Muscle layer of colon (tissue), 2 donors: ENCODE measurements at regions not wholly inside any gene's neighbourhood (a gene's known extent, or its start where the extent isn't known, plus 50 kb on each side); places are given as distances from the start of the nearest gene placed in this dataset.

ENCODE experiments used
- H3K27ac ChIP-seq: one replicate; pipeline ENCODE4 v1.7.0; 2013; ENCODE audit warnings: low read depth, mild to moderate bottlenecking, low read length, moderate library complexity
- H3K27me3 ChIP-seq, 2 donors: one replicate each; pipeline ENCODE4 v1.7.0; 2013; ENCODE audit warnings: low read length in 2 of 2, mild to moderate bottlenecking in 2 of 2; ENCODE audit not compliant: insufficient read depth in 2 of 2, control insufficient read depth in 1 of 2
- H3K36me3 ChIP-seq: one replicate; pipeline ENCODE4 v1.7.0; 2013; ENCODE audit warnings: mild to moderate bottlenecking, low read length; ENCODE audit not compliant: insufficient read depth
- H3K4me1 ChIP-seq: one replicate; pipeline ENCODE4 v1.7.0; 2013; ENCODE audit warnings: mild to moderate bottlenecking, low read length; ENCODE audit not compliant: insufficient read depth
- H3K4me3 ChIP-seq, 2 donors: one replicate each; pipeline ENCODE4 v1.7.0; 2013; ENCODE audit warnings: low read length in 2 of 2, low read depth in 1 of 2, mild to moderate bottlenecking in 1 of 2, moderate library complexity in 1 of 2
- H3K9ac ChIP-seq: one replicate; pipeline ENCODE4 v1.7.0; 2013; ENCODE audit warnings: low read length
- H3K9me3 ChIP-seq: one replicate; pipeline ENCODE4 v1.7.0; 2013; ENCODE audit warnings: mild to moderate bottlenecking, low read length
- donor health status: abdominal sarcoma.
- donor health status: Adenocarcinoma of cecum.

GRCh38 chr3:46096781-46097180 is 69.5 kb upstream of the XCR1 start:
- no peak overlapping the region for H3K9ac ChIP-seq
- no peaks in the 10 kb centered on the region for H3K36me3 ChIP-seq
- H3K4me1 ChIP-seq = peaks cover 19% of the 10 kb centered on the region
- no peaks in the 10 kb centered on the region for H3K27me3 ChIP-seq
- no peaks in the 10 kb centered on the region for H3K9me3 ChIP-seq
- peak overlapping the region; percentile 42 for H3K27ac ChIP-seq
- no peak overlapping the region for H3K4me3 ChIP-seq

- Histone ChIP-seq H3K27me3 (no peaks in the 10 kb centered on the region), H3K4me3 (no peak overlapping the region), H3K4me1 (peaks cover 19% of the 10 kb centered on the region), H3K36me3 (no peaks in the 10 kb centered on the region), H3K9me3 (no peaks in the 10 kb centered on the region), H3K9ac (no peak overlapping the region), H3K27ac (peak overlapping the region; percentile 42)
Observed at GRCh38 chr3:46096336-46096735, 69.1 kb upstream of the XCR1 start.

- Histone ChIP-seq H3K9ac (no peak overlapping the region), H3K27me3 (no peaks in the 10 kb centered on the region), H3K36me3 (no peaks in the 10 kb centered on the region), H3K4me1 (peaks cover 19% of the 10 kb centered on the region), H3K4me3 (no peak overlapping the region), H3K9me3 (no peaks in the 10 kb centered on the region), H3K27ac (no peak overlapping the region)
Observed at GRCh38 chr3:46095307-46095706, 68.0 kb upstream of the XCR1 start.

- Histone ChIP-seq H3K36me3 (no peaks in the 10 kb centered on the region), H3K9ac (no peak overlapping the region), H3K4me1 (peaks cover 21% of the 10 kb centered on the region), H3K4me3 (no peak overlapping the region), H3K9me3 (no peaks in the 10 kb centered on the region), H3K27me3 (no peaks in the 10 kb centered on the region), H3K27ac (no peak overlapping the region)
Observed at GRCh38 chr3:46094506-46094905, 67.2 kb upstream of the XCR1 start.

- H3K9ac ChIP-seq = no peak overlapping the region
- H3K4me3 ChIP-seq = no peak overlapping the region
- H3K27ac ChIP-seq = no peak overlapping the region
- H3K9me3 ChIP-seq = no peaks in the 10 kb centered on the region
- no peaks in the 10 kb centered on the region for H3K36me3 ChIP-seq
- H3K4me1 ChIP-seq = peaks cover 25% of the 10 kb centered on the region
- no peaks in the 10 kb centered on the region for H3K27me3 ChIP-seq
Observed at GRCh38 chr3:46093966-46094365, 66.7 kb upstream of the XCR1 start.

- H3K4me3 ChIP-seq = no peak overlapping the region
- no peaks in the 10 kb centered on the region for H3K27me3 ChIP-seq
- no peak overlapping the region for H3K9ac ChIP-seq
- H3K36me3 ChIP-seq = no peaks in the 10 kb centered on the region
- no peaks in the 10 kb centered on the region for H3K9me3 ChIP-seq
- no peak overlapping the region for H3K27ac ChIP-seq
- H3K4me1 ChIP-seq = peaks cover 23% of the 10 kb centered on the region
Observed at GRCh38 chr3:46093327-46093942, 66.2 kb upstream of the XCR1 start.

- Histone ChIP-seq H3K9ac (no peak overlapping the region), H3K9me3 (no peaks in the 10 kb centered on the region), H3K36me3 (no peaks in the 10 kb centered on the region), H3K4me3 (no peak overlapping the region), H3K27me3 (no peaks in the 10 kb centered on the region), H3K4me1 (peaks cover 17% of the 10 kb centered on the region), H3K27ac (no peak overlapping the region)
Observed at GRCh38 chr3:46092702-46093080, 65.4 kb upstream of the XCR1 start.

GRCh38 chr3:46091741-46092701 is 64.7 kb upstream of the XCR1 start:
- no peak overlapping the region for H3K4me3 ChIP-seq
- H3K9ac ChIP-seq = no peak overlapping the region
- peaks cover 11% of the 10 kb centered on the region for H3K4me1 ChIP-seq
- no peaks in the 10 kb centered on the region for H3K36me3 ChIP-seq
- no peaks in the 10 kb centered on the region for H3K9me3 ChIP-seq
- H3K27ac ChIP-seq = no peak overlapping the region
- H3K27me3 ChIP-seq = no peaks in the 10 kb centered on the region

- no peaks in the 10 kb centered on the region for H3K27me3 ChIP-seq
- H3K9me3 ChIP-seq = no peaks in the 10 kb centered on the region
- H3K9ac ChIP-seq = no peak overlapping the region
- no peak overlapping the region for H3K4me3 ChIP-seq
- H3K36me3 ChIP-seq = no peaks in the 10 kb centered on the region
- no peak overlapping the region for H3K27ac ChIP-seq
- H3K4me1 ChIP-seq = peaks cover 13% of the 10 kb centered on the region
Observed at GRCh38 chr3:46091046-46091445, 63.8 kb upstream of the XCR1 start.

GRCh38 chr3:46090161-46090591 is 62.9 kb upstream of the XCR1 start:
- no peak overlapping the region for H3K4me3 ChIP-seq
- H3K27me3 ChIP-seq = no peaks in the 10 kb centered on the region
- H3K36me3 ChIP-seq = no peaks in the 10 kb centered on the region
- no peaks in the 10 kb centered on the region for H3K9me3 ChIP-seq
- H3K27ac ChIP-seq = no peak overlapping the region
- peaks cover 13% of the 10 kb centered on the region for H3K4me1 ChIP-seq
- no peak overlapping the region for H3K9ac ChIP-seq

- no peaks in the 10 kb centered on the region for H3K27me3 ChIP-seq
- peaks cover 13% of the 10 kb centered on the region for H3K4me1 ChIP-seq
- no peaks in the 10 kb centered on the region for H3K36me3 ChIP-seq
- H3K4me3 ChIP-seq = no peak overlapping the region
- no peak overlapping the region for H3K9ac ChIP-seq
- H3K27ac ChIP-seq = no peak overlapping the region
- H3K9me3 ChIP-seq = no peaks in the 10 kb centered on the region
Observed at GRCh38 chr3:46089237-46090011, 62.1 kb upstream of the XCR1 start.
